SK-N-SH (cell line): ENCODE measurements at regions not wholly inside any gene's neighbourhood (a gene's known extent, or its start where the extent isn't known, plus 50 kb on each side); places are given as distances from the start of the nearest gene placed in this dataset.

ENCODE experiments used
- CTCF ChIA-PET: fragments of 300-600, 350-600 bp; formaldehyde crosslinking; extraction: SDS; loops from one replicate; lab custom pipeline; 2021; lab: Yijun Ruan, JAX
- POLR2A ChIA-PET: fragments of 350-600 bp; sonication (Branson Sonifier 250); formaldehyde crosslinking; extraction: SDS; loops from one replicate; lab custom pipeline; 2020; ENCODE audit warnings: antibody characterized with exemption, inconsistent platforms; lab: Yijun Ruan, JAX
- DNase-seq: peaks from one replicate; pipeline ENCODE4 v3.0.0; 2012
- H2AFZ ChIP-seq: fragments of 200-600 bp; sonication (generic); 2 replicates; pipeline ENCODE4 v1.8.1; 2016; ENCODE audit warnings: antibody characterized with exemption, mild to moderate bottlenecking, low read depth
- H3F3A ChIP-seq: fragments of 200-600 bp; sonication (generic); replicated peaks from 2 replicates; pipeline ENCODE3; 2016; ENCODE audit warnings: antibody characterized with exemption, mild to moderate bottlenecking; ENCODE audit not compliant: insufficient read depth
- H3K27ac ChIP-seq, 2 experiments: fragments of 200-500 bp in 1 of 2; fragments of 200-600 bp in 1 of 2; sonication (Bioruptor generic) in 1 of 2; sonication (generic), shearing (Covaris generic) in 1 of 2; 2 replicates each; pipeline versions ENCODE4 v1.5.1 to v1.6.1; 2014 to 2016; ENCODE audit warnings: low read depth in 2 of 2, inconsistent platforms in 1 of 2, low read length in 1 of 2, mild to moderate bottlenecking in 1 of 2, mixed read lengths in 1 of 2
- H3K27me3 ChIP-seq: fragments of 200-600 bp; sonication (generic), shearing (Covaris generic); 2 replicates; pipeline ENCODE4 v1.6.1; 2016; ENCODE audit warnings: mixed run types; ENCODE audit not compliant: insufficient read depth
- H3K36me3 ChIP-seq, 2 experiments: fragments of 200-500 bp in 1 of 2; fragments of 200-600 bp in 1 of 2; sonication (Bioruptor generic) in 1 of 2; sonication (generic) in 1 of 2; replicated peaks in 1 of 2; 2 replicates each; pipeline versions ENCODE3 to v1.5.1; 2014 to 2016; ENCODE audit warnings: low read length in 1 of 2, mild to moderate bottlenecking in 1 of 2; ENCODE audit not compliant: insufficient read depth in 2 of 2, control insufficient read depth in 1 of 2
- H3K4me1 ChIP-seq, 2 experiments: fragments of 200-500 bp in 1 of 2; fragments of 200-600 bp in 1 of 2; sonication (Bioruptor generic) in 1 of 2; sonication (generic), shearing (Covaris generic) in 1 of 2; 2 replicates each; pipeline versions ENCODE4 v1.5.1 to v1.6.1; 2014 to 2016; ENCODE audit warnings: low read depth in 1 of 2, low read length in 1 of 2, mixed run types in 1 of 2; ENCODE audit not compliant: insufficient read depth in 2 of 2, control insufficient read depth in 1 of 2
- H3K4me2 ChIP-seq: fragments of 200-600 bp; sonication (generic), shearing (Covaris generic); 2 replicates; pipeline ENCODE4 v1.6.1; 2017; ENCODE audit warnings: mixed run types
- H3K4me3 ChIP-seq, 2 experiments: fragments of 200-500 bp in 1 of 2; fragments of 200-600 bp in 1 of 2; sonication (Bioruptor generic) in 1 of 2; sonication (generic), shearing (Covaris generic) in 1 of 2; 2 replicates each; pipeline versions ENCODE4 v1.5.1 to v1.8.1; 2014 to 2016; ENCODE audit warnings: low read depth in 2 of 2, inconsistent platforms in 1 of 2, low read length in 1 of 2, mild to moderate bottlenecking in 1 of 2, mixed read lengths in 1 of 2, moderate library complexity in 1 of 2
- H3K79me2 ChIP-seq: fragments of 200-600 bp; sonication (generic); 2 replicates; pipeline ENCODE4 v1.8.1; 2017; ENCODE audit warnings: mild to moderate bottlenecking; ENCODE audit not compliant: insufficient read depth
- H3K9ac ChIP-seq: fragments of 200-600 bp; sonication (generic); 2 replicates; pipeline ENCODE4 v1.6.1; 2017; ENCODE audit warnings: mixed run types
- H3K9me2 ChIP-seq: fragments of 200-600 bp; sonication (generic); 2 replicates; pipeline ENCODE4 v1.6.1; 2017; ENCODE audit warnings: mixed run types
- H3K9me3 ChIP-seq: fragments of 200-600 bp; sonication (generic); 2 replicates; pipeline ENCODE4 v1.6.1; 2017; ENCODE audit warnings: mixed run types, mild to moderate bottlenecking, moderate library complexity
- H4K20me1 ChIP-seq: fragments of 200-600 bp; sonication (generic); 2 replicates; pipeline ENCODE4 v1.6.1; 2017; ENCODE audit warnings: mild to moderate bottlenecking, mixed run types; ENCODE audit not compliant: insufficient read depth
- CHD2 ChIP-seq: fragments of 150-350 bp; IDR thresholded peaks from 2 replicates; pipeline ENCODE4 v1.6.1; 2018; ENCODE audit warnings: low read length; ENCODE audit not compliant: partially characterized antibody
- CTCF ChIP-seq: fragments of 200-600 bp; sonication (generic); IDR thresholded peaks from 2 replicates; pipeline ENCODE4 v1.6.1; 2017; ENCODE audit warnings: antibody characterized with exemption, mild to moderate bottlenecking, moderate library complexity
- ELF1 ChIP-seq: IDR thresholded peaks from 2 replicates; pipeline ENCODE4 v1.4.0; 2012
- EP300 ChIP-seq, 2 experiments: IDR thresholded peaks; 2 replicates each; pipeline versions ENCODE4 v1.4.0 to v1.6.1; 2012; ENCODE audit warnings: borderline replicate concordance in 1 of 2, low read depth in 1 of 2, low read length in 1 of 2
- FOXJ3 ChIP-seq: sonication (generic); formaldehyde crosslinking; IDR thresholded peaks from 2 replicates; pipeline ENCODE4 v1.5.1; 2020; ENCODE audit warnings: mild to moderate bottlenecking, missing genetic modification reagents
- JUND ChIP-seq: IDR thresholded peaks from 2 replicates; pipeline ENCODE4 v1.4.0; 2012
- MAX ChIP-seq: IDR thresholded peaks from 2 replicates; pipeline ENCODE4 v1.4.0; 2012; ENCODE audit warnings: low read depth
- MEF2A ChIP-seq: IDR thresholded peaks from 2 replicates; pipeline ENCODE4 v1.4.0; 2012; ENCODE audit warnings: low read depth, borderline replicate concordance
- MXI1 ChIP-seq: IDR thresholded peaks from 2 replicates; pipeline ENCODE4 v1.6.1; 2012; ENCODE audit warnings: mild to moderate bottlenecking, low read depth, low read length, improper control_type of control experiment
- NFIC ChIP-seq: IDR thresholded peaks from 2 replicates; pipeline ENCODE4 v1.4.0; 2012; ENCODE audit warnings: borderline replicate concordance
- NRF1 ChIP-seq: IDR thresholded peaks from 2 replicates; pipeline ENCODE4 v1.6.1; 2012; ENCODE audit warnings: low read depth, mild to moderate bottlenecking, low read length
- PBX3 ChIP-seq: IDR thresholded peaks from 2 replicates; pipeline ENCODE4; 2012
- RAD21 ChIP-seq: IDR thresholded peaks from 2 replicates; pipeline ENCODE4 v1.6.1; 2012; ENCODE audit warnings: mild to moderate bottlenecking, low read length
- RFX5 ChIP-seq: IDR thresholded peaks from 2 replicates; pipeline ENCODE4 v1.6.1; 2012; ENCODE audit warnings: mild to moderate bottlenecking, improper control_type of control experiment, low read length
- SMC3 ChIP-seq: IDR thresholded peaks from 2 replicates; pipeline ENCODE4 v1.6.1; 2012; ENCODE audit warnings: low read depth, low read length, improper control_type of control experiment
- TAF1 ChIP-seq: IDR thresholded peaks from 2 replicates; pipeline ENCODE4 v1.6.1; 2012; ENCODE audit warnings: low read depth, mild to moderate bottlenecking, low read length, moderate library complexity, borderline replicate concordance
- TEAD4 ChIP-seq: IDR thresholded peaks from 2 replicates; pipeline ENCODE4 v1.4.0; 2012; ENCODE audit warnings: mild to moderate bottlenecking, borderline replicate concordance; ENCODE audit not compliant: insufficient read depth
- USF1 ChIP-seq: IDR thresholded peaks from 2 replicates; pipeline ENCODE4 v1.4.0; 2012; ENCODE audit warnings: low read depth, borderline replicate concordance
- WGBS: methylation state at CpG from one replicate; pipeline ENCODE4 v1.1.6; 2017; ENCODE audit warnings: low lambda C conversion rate; 5-methylcytosine and 5-hydroxymethylcytosine counted together
- TF ChIP-seq, protein P1 (sequence below): fragments of 150-350 bp; IDR thresholded peaks from 2 replicates; pipeline ENCODE4 v1.6.1; 2016; ENCODE audit warnings: mild to moderate bottlenecking, low read depth, low read length
- TF ChIP-seq, protein P2 (sequence below): fragments of 150-350 bp; IDR thresholded peaks from 2 replicates; pipeline ENCODE4 v1.6.1; 2017; ENCODE audit warnings: antibody characterized with exemption, low read length, low read depth, borderline replicate concordance

DNA sequence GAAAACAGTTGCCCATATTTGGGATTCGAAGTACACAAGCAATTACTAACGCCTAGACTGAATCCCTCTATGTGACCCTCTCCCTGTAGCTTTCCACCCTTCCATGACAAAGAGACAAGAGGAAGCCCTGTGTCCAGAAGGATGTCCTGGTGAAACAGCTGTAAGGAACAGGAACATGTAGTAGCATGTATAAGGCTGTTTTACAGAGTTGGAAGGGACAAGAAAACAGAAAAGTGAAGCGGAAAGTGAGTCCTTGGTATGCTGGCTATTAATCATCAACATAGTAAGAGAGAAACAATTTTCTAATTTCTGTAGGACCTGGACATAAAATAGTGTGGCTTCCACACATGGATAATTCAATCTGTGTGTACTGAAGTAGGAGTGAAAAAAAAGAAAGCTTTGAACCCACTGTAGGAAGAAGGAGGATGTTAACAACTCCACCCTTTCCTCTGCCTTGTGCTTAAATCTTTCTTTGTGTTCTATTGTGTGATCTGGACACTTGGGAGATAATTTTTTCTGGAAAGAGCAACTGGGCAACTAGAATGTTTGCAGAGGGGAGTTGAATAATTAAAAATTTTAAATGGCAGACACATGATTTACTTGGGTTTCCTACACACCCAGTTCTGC, 162.3 kb upstream of the ZSWIM2 start:
- H3K9ac ChIP-seq = no peak overlapping the region
- H3K9me2 ChIP-seq = no peaks in the 10 kb centered on the region
- no peaks in the 10 kb centered on the region for H3K36me3 ChIP-seq
- no peaks in the 10 kb centered on the region for H3K79me2 ChIP-seq
- no peak overlapping the region for H3K4me3 ChIP-seq
- no peak for DNase-seq
- no peaks in the 10 kb centered on the region for H3K4me1 ChIP-seq
- no peak overlapping the region for H3K4me2 ChIP-seq
- no peak overlapping the region for H2AFZ ChIP-seq
- no peak for TF ChIP-seq NFIC
- TF ChIP-seq, protein P1, sequence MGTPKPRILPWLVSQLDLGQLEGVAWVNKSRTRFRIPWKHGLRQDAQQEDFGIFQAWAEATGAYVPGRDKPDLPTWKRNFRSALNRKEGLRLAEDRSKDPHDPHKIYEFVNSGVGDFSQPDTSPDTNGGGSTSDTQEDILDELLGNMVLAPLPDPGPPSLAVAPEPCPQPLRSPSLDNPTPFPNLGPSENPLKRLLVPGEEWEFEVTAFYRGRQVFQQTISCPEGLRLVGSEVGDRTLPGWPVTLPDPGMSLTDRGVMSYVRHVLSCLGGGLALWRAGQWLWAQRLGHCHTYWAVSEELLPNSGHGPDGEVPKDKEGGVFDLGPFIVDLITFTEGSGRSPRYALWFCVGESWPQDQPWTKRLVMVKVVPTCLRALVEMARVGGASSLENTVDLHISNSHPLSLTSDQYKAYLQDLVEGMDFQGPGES = no peak
- no peak for TF ChIP-seq JUND
- TF ChIP-seq CHD2 = no peak
- TF ChIP-seq PBX3 = no peak
- TF ChIP-seq TAF1 = no peak
- no peak for TF ChIP-seq SMC3
- no peak for TF ChIP-seq ELF1
- TF ChIP-seq NRF1 = no peak
- TF ChIP-seq, protein P2, sequence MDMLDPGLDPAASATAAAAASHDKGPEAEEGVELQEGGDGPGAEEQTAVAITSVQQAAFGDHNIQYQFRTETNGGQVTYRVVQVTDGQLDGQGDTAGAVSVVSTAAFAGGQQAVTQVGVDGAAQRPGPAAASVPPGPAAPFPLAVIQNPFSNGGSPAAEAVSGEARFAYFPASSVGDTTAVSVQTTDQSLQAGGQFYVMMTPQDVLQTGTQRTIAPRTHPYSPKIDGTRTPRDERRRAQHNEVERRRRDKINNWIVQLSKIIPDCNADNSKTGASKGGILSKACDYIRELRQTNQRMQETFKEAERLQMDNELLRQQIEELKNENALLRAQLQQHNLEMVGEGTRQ = no peak
- no peaks in the 10 kb centered on the region for H3K9me3 ChIP-seq
- H3K27ac ChIP-seq = no peak overlapping the region
- ChIA-PET CTCF (no interaction called here), POLR2A (no interaction called here)
- no peaks in the 10 kb centered on the region for H3K27me3 ChIP-seq
- peaks cover 9% of the 10 kb centered on the region for H3F3A ChIP-seq
- H4K20me1 ChIP-seq = no peaks in the 10 kb centered on the region
- 83% methylated on average over 3 of the region's 3 CpGs for WGBS

DNA sequence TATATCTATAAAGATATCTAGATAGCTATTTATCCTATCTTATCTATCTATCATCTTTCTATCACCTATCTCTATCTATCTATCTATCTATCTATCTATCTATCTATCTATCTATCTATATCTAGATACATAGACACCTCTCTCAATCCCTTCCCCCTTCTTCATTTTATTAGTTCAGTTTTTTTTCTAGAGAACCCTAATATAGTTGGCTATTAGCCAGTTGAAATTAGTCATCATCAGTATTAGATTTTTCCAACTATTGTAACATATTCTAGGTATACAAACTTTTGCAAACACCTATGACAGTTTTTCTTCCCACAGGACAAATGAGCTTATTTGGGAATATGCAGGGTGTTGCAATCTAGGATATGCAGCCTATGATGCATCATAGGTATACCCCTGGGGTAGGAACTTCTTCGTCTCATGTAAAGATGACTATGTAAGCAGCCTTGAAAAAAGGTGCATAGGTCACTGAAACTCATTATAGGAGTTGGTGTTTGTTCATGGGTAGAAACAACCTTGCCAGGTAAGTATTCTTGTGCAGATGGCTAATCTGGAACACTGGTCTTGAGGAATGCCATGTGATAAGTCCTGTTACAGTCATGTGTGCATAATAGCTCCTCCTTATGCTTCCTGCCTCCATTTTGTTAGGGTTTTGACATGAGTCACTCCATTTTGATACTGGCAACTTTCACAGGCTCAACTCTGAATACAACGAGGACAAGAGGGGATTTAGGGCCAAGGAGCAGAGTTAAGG, 160.7 kb upstream of the ZSWIM2 start:
- POLR2A ChIA-PET = no interaction called here
- H3K4me2 ChIP-seq = no peak overlapping the region
- no peak overlapping the region for H3K9ac ChIP-seq
- H3K4me1 ChIP-seq = no peaks in the 10 kb centered on the region
- H3K9me3 ChIP-seq = no peaks in the 10 kb centered on the region
- no peak overlapping the region for H2AFZ ChIP-seq
- H3K4me3 ChIP-seq = no peak overlapping the region
- H3K36me3 ChIP-seq = no peaks in the 10 kb centered on the region
- H4K20me1 ChIP-seq = no peaks in the 10 kb centered on the region
- 51% methylated on average over 2 of the region's 2 CpGs for WGBS
- H3F3A ChIP-seq = peaks cover 9% of the 10 kb centered on the region
- no peak for DNase-seq
- CTCF ChIA-PET = no interaction called here
- H3K27me3 ChIP-seq = no peaks in the 10 kb centered on the region
- H3K27ac ChIP-seq = no peak overlapping the region
- H3K9me2 ChIP-seq = no peaks in the 10 kb centered on the region
- H3K79me2 ChIP-seq = no peaks in the 10 kb centered on the region
- TF ChIP-seq CTCF (no peak), RFX5 (no peak), NRF1 (no peak), FOXJ3 (CRISPR knock-in tag) (no peak), TEAD4 (no peak), USF1 (no peak), RAD21 (no peak), EP300 (IDR thresholded peaks at IDR 0.05; ENCODE audit: borderline replicate concordance in 1 of 2, low read depth in 1 of 2, low read length in 1 of 2) (no peak), MAX (no peak), ELF1 (no peak), MEF2A (no peak), MXI1 (no peak)
- TF ChIP-seq, protein P2 = no peak
